Inferior parietal cortex (tissue), 1 donor: ENCODE measurements at regions not wholly inside any gene's neighbourhood (a gene's known extent, or its start where the extent isn't known, plus 50 kb on each side); places are given as distances from the start of the nearest gene placed in this dataset.
"Not testable (repeated sequence)": the region's sequence is repeated elsewhere in the genome, so short reads cannot be mapped to it uniquely, and the experiment has no call there.

Experiments
- DNase-seq: peaks from one replicate; pipeline ENCODE4 v3.0.0-alpha.2; 2016; ENCODE audit errors: extremely low spot score

DNA sequence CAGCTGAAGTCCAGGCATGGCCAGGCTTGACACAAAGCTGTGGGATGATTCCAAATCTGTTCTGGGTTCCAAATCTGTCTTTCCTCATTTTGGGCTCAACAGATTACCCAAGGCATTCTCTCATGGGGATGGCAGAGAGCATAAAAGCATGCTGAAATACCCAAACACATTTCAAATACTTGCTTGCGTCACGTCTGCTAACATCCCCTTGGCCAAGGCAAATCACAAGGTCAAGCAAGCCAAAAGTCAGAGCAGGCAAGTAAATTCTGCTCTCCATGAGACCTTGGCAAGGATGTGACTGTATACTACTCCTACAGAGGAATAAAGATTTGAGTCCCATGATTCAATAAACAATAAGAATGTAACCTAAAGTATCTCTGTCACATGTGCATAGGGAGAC lies 306.7 kb downstream of the EPB41L4A start:
- no peak for DNase-seq

- no peak for DNase-seq
Observed at GRCh38 chr5:112109331-112110007, 309.6 kb downstream of the EPB41L4A start.

GRCh38 chr5:112106878-112107277 lies 312.2 kb downstream of the EPB41L4A start:
- DNase-seq = no peak

DNA sequence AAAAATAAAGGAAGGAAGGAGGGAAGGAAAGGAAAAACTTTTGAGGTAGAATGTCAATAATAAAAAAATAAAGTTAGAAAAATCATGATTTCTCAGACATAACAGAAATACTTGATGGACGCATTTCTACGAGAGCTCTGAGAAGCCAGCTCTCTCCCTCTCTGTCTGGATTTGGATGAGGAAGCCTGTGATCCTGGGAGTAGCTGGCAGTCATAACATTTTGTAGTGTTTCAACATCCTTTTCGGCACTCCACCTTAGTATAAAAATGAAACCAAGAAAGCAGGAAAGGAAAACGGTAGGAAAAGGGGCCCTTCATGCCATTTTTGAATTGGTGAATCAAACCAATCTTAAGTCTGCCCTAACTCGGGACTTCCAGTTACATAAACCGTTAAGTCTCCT lies 321.3 kb downstream of the EPB41L4A start:
- no peak for DNase-seq

GRCh38 chr5:112087222-112087621 lies 330.2 kb upstream of the NREP start:
- DNase-seq = no peak

DNA sequence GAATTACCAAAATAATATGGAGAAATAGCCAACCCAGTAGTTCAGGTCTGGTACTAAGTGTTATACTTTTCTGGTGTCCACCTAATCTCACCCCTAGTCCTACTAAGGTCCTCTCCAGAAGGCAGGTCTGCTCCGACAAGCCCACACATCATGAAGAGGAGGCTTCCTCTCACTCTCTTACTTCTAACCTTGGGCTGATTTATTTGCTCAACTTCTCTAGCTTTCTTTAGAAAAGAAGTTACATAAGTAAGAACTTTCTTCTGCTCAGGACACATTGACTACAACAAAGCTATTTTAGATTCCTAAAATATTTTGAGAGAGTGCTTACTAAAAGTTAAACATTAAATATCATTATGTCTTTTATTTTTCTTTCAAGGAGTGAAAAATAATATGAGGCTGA lies 329.7 kb upstream of the NREP start:
- no peak for DNase-seq

GRCh38 chr5:112084149-112084548 lies 327.2 kb upstream of the NREP start:
- DNase-seq = no peak

GRCh38 chr5:112083623-112084022 lies 326.6 kb upstream of the NREP start:
- no peak for DNase-seq

GRCh38 chr5:112077180-112077579 lies 320.2 kb upstream of the NREP start:
- DNase-seq = no peak

DNA sequence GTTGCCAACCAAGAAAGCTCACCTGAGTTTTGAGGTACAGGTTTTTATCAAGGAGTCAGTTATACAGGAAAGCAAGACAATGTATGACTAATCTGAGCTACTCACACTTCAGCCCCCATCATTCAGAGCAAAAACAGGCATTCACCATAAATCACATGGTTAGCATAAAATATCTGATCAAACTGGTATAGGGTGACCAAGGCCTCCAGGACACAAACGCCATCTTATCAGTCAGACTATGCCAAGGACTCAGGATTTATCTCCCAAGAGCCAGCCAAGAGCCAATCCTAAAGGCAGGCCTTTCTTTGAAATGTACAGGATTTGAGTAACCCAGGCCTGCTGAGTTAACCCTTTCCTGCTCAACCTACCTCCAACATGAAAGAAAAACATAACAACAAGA lies 313.0 kb upstream of the NREP start:
- no peak for DNase-seq

DNA sequence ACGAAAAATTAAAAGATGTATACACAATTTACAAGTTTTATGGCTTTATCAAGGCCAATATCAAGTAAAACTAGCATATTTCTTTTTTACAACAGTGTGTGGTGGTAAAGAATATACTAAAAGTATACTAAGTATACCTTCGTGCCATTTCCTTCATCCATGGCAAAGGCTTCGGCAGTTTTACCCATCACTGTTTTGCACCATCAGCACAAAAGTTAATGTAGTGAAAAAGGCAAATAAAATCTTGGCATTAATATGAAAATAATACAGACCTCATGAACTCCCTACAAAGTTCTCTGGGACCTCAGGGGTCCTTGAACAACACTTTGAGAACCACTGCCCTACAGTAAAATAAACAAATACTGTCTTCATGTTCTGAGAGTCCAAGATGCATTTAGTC lies 312.3 kb upstream of the NREP start:
- DNase-seq = no peak

- no peak for DNase-seq
Observed at GRCh38 chr5:112068593-112068992, 311.6 kb upstream of the NREP start.

DNA sequence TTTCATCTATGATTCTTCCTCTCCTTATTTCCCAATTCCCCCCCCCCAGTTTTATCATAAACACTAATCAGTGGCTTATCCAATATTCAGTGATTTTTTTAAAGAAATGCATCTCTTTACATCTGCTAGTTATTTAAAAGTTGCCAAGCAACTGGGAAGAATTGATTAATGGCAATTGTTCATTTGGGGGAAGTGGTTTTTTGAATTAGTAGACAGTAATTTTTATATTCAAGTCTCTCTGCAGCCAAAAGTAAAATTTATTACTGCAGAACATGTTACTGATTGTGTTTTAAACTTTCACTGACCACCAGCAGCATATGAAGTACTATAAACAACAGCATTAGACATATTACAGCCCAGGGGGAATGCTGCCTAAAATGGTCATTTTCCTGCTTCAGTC lies 308.8 kb upstream of the NREP start:
- no peak for DNase-seq

DNA sequence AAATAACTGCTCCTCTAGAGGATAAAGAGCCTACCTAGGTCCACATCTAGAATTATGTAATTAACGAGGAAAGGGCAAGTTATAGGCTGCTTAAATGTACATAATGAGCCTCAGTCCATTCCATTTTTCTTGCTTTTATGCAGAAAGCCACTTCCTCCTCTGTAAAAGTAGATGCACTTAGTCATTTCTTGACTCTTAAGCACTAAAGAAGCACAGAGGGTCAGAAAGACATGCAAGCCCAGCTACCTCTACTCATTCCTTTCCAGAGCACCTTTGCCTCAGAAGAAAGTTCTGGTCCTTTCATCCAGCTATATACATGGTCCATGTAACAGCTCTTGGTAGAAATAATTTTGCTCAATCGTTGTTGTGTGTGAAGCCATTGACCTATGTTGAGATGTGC lies 308.0 kb upstream of the NREP start:
- no peak for DNase-seq

DNA sequence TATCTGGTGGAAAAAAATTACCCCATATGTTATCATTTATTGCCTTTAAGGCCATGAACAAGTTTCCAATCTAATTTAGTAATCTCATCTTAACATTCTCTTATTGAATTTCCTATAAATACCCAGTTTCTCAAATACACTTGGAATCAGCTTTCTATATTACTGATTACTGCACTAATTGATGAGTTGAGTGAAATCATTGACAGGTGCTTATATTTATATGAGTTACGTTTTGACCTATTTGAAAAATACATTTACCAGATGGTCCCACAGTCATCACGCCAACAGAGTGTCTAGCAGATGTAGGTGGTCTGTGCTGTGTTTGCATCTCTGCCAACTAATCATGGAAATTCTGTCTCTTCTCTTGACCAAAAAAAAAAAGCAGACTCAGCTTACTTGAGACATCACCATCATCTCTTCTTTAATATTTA lies 307.3 kb upstream of the NREP start:
- DNase-seq = no peak

DNA sequence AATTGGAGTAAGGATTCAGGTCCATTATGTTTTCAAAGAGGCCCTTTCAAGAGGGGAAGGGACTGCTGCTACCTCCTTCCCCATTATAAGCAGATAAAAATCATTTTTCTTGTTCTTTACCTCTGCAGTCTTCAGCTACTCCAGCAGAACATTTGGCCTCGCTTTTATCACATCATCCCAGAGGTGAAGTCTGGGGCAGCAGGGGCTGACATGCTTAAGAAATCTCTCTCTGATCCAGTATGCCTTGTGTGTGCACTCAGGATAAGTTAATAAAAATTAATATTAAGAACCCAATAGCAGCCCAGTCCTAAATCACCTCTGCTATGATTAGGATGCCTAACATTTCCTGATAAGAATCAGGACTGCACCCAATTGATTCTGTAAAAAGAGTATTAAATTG lies 306.9 kb upstream of the NREP start:
- no peak for DNase-seq

DNA sequence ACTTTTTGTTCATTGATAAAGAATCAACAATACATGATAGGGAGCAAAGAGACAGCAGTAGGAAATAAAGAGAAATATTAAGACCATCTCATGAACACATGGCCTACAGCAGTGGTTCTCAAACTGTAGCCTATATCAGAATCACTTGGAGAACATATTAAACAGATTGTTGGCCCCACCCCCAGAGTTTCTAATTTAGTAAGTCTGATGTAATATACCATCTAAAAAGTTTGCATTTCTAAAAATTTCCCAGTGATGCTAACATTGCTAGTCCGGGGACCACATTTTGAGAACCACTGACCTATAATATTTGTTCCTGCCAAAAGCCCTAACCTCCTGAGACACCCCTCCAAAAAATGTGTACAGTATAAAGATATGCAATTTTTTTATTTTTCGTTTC lies 306.2 kb upstream of the NREP start:
- DNase-seq = no peak

- no peak for DNase-seq
Observed at GRCh38 chr5:112062181-112062580, 305.2 kb upstream of the NREP start.

GRCh38 chr5:112061666-112062065 lies 304.7 kb upstream of the NREP start:
- no peak for DNase-seq

GRCh38 chr5:112059579-112060135 lies 302.7 kb upstream of the NREP start:
- DNase-seq = no peak

DNA sequence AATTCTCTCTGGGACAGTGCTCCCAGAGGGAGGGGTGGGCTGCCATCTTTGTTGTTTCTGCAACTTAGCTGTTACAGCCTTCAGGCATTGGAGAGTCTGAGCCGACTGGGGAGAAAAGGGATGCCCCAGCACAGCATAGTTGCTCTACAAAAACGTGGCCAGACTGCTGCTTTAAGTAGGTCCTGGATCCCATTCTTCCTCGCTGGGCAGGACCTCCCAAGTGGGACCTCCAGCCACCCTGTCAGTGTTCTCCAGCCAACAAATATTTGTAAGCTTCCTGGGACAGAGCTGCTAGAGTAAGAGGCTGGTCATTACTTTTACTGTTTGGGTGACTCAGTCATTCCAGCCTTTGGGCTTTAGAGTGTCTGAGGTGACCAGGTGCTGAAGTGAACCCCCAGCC lies 292.7 kb upstream of the NREP start:
- no peak for DNase-seq

- no peak for DNase-seq
Observed at GRCh38 chr5:112036206-112036605, 279.2 kb upstream of the NREP start.

DNA sequence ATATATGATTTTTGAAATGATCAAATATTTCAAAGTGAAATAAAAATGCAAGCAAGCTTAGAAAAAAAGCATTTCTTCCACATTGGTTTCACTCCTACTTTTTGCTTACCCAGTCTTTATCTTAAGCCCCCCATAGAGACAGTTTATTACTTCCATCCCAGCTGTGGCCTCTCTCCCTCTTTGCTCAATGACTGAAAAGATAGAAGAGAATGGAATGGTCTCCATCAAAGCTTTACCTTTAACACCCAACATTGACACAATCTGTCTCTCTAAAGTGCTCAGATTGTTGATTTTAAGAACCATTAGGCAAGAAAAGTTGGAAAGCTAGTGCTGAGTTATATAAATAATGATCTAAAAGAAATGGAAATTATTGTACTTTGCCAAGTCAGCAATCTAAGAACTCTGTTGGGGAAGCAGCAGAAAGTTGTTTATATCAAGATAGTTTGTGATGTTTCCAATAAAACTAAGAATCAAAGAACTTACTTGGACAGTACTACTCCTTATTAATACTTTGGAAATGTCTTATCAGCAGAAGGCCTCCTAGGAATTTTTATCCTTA lies 277.5 kb upstream of the NREP start:
- DNase-seq = no peak

- DNase-seq = not testable (repeated sequence)
Observed at GRCh38 chr5:112026879-112027278, 269.9 kb upstream of the NREP start.
